ENCODE measurements at regions not wholly inside any gene's neighbourhood (a gene's known extent, or its start where the extent isn't known, plus 50 kb on each side); places are given as distances from the start of the nearest gene placed in this dataset.
"Not testable (repeated sequence)": the region's sequence is repeated elsewhere in the genome, so short reads cannot be mapped to it uniquely, and the experiment has no call there.

DNA sequence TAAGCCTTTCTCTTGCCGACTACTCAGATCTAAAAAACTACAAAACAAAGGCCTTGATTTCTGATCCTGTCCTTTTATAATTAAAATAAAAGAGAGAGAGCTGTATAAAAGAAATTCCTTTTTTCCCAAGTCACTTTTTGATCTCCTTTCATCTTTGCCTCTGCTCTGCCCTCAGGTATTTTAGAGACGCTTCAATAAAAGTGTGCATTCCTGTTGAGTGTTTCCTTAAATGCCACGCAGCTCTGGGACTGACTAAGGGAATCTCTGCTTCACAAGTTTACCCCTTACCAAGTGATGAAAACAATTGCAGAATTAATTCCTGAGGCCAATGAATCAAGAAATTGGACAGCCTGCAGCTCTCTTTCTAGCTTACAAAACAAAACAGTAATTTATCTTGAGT, 1109.8 kb downstream of the TMTC2 start:
- DNase-seq = no peak

DNA sequence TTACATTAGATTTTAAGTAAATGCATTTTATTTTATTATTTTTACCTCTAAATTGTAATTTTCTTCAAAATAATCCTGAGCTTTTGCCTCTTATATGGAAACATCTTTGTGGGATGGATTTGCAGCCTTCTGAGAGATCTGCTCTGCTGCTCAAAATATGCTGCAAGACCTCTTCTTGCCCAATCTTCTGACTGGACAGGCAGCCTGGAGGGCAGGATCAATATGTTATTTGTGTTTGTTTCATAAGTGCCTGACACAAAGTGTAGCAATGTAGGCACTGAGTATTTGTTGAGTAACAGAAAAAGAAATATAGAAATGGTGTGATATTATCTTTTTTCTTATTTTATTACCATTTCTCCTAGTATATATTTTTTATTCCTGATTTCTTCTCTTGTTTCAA, 1106.9 kb downstream of the TMTC2 start:
- DNase-seq = no peak

DNA sequence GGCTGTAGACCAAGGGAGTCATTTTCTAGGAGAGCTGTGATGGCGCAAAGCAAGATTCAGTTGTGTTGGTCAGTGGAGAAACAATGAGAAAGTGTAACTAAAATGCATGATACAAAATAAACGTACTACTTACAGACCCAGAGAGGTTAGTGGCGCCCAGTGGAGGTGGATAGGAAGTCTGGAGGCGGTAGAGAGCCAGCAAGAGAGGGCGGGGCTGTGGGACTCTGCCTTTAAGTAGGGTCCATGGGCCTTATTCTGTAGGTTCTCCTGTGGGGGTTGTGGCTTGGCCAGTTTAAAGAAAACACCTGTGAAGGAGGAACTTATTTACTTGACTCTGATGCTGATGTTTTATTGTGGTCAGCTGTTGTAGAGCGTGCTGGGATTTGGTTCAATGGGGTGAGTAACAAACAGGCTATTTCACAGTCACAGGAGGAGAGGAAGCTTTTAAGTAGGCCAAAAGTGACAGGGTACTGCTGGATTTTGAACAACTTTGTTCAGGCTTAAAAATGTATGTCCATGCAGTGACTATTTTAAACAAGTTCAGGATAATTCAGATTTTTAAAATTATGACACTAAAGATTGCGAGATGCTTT, 1097.7 kb downstream of the TMTC2 start:
- DNase-seq = no peak

DNA sequence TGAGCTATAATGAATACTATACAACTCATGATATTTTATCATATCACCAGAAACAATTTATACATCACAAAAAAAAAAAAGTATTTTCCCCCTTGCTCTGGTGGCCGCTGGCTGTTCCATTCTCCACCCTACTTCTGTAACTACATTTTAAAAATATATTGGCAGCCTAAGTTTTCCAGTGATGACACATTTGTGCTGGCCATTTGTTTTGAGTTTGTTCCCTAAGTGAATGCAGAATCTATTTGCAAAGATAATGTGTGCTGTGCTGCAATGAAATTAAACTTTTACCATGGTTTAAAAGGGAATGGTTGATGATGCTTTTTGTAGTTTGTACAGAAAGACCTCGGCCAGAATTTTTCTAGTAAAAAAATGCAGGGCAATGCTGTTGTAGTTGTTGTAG, 1092.8 kb downstream of the TMTC2 start:
- no peak for DNase-seq

DNA sequence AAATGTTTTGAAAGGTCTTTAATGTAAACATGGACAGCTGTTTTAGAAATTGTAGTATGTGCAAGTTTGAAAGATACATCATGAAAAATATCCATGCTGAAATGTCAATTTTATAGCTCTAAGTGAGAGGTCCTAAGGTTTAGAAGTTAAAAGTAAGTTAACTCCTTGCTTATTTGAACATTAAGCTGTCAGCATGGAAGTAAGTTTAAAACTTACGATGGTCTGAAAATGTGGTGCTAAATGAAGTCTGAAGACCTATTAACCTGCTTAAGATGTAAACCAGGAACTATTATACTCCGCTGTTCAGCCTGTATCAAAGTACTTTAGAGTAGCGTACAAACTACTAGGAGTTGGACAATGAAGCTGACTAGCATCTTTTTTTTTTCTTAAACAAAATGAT, 1082.4 kb downstream of the TMTC2 start:
- DNase-seq = no peak

DNA sequence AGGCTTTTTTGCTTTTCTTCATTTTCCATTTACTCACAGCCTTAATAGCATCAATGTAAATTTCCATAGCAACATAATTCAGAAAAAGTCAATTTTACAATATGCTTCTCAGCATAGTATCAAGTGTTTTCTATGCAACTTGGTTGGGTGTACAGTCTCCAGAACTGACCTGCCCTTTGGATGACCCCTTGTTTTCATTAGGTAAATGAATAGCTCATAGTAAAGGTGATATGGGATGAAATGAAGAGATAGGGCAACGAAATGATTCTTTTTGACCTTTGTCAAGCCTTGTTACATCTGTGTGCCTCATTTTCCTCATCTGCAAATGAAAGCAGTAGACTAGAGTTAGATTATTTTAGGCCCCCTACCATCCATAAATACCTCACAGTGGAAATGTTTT, 1081.0 kb downstream of the TMTC2 start:
- DNase-seq = no peak

DNA sequence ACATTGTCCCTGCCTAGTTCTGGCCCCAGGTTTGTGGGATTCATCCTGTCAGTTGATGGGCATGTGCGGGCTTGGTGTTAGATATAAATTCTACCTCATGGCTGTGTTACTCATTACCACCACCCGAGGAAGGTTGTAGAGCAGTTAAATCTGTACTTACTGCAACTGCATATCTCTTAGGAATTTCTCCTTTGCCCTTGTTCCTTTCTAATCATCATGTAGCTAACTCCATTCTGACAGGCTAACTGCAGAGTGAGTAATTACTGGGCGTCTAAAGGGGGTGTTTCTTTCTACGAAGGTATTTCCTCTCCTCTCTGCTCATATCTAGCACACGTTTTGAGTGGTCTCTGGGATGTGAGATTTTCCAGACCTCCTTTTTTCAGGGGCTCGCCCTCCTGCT, 1076.7 kb downstream of the TMTC2 start:
- DNase-seq = peak; percentile 38

DNA sequence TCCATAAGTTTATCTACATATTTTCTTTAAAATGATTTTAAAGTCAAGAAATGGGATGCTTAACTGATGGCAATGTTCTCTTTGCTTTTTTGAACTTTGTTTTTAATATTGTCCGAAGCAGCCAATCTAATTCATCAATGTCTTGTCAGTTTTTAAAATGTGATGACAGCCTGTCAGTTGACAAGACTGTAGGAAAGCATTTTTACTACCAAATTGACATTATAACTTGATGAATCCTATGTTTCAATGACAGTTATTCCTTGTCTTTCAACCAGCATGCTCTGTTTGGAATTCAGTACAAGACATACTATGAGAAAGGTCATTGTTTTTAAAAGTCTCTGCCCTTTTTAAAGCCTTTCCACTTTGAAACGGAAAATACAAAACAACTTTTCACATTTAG, 1073.2 kb downstream of the TMTC2 start:
- no peak for DNase-seq

DNA sequence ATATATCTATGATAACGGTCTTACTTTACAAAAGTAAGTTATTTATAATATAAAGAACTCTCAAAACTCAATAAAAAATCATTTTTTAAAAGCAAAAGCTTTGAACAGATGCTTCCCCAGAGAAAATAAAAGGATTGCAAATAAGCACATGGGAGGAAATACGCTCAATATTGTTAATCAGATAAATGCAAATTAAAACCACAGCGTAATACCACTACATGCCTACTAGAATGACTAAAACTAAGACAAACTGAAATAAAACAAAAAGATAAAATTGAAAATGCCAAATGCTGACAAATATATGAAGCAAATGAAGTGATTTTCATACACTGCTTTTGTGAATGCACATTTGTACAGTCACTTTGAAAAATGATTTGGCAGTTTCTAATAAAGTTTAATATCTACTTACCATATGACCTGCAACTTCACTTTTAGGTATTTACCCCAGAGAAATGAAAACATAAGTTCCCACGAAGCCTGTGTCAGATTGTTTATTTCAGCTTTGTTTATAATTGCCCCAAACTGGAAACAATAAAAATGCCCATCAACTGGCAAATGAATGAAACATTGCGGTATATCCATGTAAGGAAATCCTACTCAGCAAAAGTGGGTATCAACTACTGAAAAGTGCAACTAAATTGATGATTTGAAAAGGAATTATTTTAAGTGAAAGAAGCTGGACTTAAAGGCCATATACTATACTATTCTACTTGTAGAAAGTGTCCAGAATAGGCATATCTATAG, 1072.4 kb downstream of the TMTC2 start:
- no peak for DNase-seq

DNA sequence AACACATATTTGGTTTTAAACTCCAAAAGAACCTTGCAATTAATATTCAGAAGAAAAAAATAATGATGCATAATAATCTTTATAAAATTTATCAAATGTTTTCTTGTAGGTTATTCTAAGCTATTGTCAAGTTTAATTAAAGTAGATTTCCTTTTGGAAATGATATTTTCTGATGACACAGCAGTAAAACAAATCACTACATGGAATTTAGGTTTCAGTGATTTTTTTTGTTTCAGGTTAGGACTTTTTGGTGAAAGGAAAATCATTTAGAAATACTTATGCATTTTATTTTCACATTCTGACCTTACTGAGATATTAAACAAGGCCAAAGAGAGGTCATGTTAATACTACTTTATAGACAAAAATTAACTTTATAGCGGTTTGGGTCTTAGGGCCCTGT, 1067.2 kb downstream of the TMTC2 start:
- DNase-seq = no peak

DNA sequence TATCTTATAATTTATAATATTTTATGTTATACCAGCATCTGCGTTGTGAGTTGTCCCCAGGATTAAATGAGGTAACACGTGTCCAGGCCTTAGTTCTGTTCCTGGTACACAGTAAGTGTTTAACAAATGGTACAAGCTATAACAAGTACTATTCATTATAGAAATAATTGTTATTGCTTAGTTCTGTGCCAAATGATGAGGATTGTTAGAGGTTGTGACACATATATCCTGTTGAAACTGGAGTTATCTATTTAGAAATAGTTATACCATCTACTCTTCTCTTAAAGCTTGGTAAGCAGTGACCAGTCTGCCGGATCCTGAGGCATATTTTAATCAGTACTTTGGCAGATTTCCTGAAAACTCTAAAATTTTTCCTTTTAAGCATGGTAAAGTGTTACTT, 1066.5 kb downstream of the TMTC2 start:
- DNase-seq = no peak

DNA sequence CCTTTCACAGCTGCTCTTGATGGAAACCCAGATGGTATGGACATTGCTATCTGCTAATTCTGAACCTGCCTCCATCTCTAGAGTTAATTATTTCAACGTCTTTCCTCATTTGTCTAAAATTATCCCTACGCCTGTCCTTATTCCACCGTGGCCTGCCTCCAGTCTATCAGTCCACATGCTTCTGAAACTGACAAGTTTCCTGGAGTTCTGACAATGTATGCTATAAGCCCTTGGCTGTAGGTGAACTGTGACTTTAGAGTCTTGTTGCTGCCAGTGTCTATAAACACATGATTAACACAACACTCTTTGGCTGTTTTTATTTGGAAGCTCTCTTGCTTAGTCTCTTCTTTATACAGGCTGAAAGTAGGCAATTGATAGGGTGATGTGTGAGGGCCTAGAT, 1052.9 kb downstream of the TMTC2 start:
- no peak for DNase-seq

DNA sequence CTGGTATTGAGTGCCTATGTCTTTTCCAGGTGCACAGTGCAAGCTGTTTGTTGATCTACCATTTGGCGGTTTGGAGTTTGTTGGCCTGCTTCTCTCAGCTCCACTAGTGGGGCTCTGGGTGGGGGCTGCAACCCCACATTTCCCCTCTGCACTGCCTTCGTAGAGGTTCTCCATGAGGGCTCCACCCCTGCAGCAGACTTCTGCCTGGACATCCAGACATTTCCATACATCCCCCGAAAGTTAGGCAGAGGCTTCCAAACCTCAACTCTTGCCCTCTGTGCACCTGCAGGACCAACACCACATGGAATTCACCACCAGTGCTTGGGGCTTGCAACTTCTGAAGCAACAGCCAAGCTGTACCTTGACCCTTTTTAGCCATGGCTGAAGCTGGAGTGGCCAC, 1024.1 kb downstream of the TMTC2 start:
- no peak for DNase-seq

DNA sequence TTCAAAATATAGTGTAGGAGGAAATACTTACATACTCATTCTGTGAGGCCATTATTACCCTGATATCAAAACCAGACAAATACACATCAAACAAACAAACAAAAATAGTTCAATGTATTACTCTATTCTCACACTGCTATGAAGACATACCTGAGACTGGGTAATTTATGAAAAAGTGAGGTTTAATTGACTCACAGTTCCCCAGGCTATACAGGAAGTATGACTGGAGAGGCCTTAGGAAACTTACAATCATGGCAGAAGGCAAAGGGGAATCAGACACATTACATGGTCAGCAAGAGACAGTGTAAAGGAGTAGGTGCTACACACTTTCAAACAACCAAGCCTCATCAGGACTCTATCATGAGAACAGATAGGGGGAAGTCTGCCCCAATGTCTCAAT, 1023.2 kb downstream of the TMTC2 start:
- DNase-seq = no peak

DNA sequence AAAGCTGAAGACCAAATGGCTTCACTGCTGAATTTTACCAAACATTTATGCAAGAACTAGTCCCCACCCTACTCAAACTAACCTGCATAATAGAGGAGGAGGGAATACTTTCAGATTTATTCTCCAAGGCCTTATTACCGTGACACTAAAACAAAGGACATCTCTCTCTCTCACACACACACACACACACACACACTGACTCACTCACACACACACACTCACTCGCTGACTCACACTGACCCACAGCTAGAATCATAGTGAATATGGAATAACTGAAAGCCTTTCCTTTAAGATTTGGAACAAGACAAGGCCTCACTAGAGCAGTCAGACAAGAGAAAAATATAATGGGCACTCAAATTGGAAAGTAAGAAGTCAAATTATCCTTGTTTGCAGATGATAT, 1014.1 kb downstream of the TMTC2 start:
- peak; percentile 55 for DNase-seq

DNA sequence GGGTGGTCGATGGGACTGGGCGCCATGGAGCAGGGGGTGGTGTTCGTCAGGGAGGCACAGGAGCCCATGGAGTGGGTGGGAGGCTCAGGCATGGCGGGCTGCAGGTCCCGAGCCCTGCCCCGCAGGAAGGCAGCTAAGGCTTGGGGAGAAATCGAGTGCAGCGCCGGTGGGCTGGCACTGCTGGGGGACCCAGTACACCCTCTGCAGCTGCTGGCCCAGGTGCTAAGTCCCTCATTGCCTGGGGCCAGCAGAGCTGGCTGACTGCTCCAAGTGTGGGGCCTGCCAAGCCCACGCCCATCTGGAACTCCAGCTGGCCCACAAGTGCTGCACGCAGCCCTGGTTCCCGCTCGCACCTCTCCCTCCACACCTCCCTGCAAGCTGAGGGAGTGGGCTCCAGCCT, 1009.6 kb downstream of the TMTC2 start:
- DNase-seq = not testable (repeated sequence)

DNA sequence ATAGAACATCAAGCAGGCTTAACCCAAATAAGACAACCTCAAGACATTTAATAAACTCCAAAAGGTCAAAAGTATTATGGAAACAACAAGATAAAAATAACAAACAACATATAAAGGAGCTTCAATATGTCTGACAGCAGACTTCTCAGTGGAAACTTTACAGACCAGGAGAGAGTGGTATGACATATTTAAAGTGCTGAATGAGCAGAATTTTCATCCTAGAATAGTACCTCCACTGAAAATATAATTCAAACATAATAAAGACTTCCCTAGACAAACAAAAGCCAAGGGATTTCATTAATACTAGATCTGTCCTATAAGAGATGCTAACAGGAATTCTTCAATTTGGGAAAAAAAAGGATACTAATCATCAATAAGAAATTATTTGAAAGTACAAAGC, 1005.0 kb downstream of the TMTC2 start:
- DNase-seq = no peak

DNA sequence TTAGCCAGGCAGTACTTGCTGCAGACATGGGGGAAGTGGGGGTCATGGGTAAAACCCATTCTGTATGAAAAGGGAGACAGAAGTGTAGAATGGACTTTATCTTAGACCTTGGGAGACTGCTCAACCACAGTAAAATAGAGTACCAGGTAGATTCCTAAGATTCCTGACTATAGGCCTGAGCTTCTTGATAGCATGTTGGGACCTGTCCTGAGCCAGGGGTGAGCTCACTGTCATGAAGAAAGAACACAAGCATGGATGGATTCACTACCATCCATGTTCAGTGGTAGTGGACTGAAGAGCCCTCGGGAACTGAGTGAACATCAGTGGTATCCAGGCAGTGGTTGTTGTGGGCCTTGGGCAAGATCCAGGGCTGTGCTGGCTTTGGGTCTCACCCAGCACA, 1003.8 kb downstream of the TMTC2 start:
- no peak for DNase-seq

DNA sequence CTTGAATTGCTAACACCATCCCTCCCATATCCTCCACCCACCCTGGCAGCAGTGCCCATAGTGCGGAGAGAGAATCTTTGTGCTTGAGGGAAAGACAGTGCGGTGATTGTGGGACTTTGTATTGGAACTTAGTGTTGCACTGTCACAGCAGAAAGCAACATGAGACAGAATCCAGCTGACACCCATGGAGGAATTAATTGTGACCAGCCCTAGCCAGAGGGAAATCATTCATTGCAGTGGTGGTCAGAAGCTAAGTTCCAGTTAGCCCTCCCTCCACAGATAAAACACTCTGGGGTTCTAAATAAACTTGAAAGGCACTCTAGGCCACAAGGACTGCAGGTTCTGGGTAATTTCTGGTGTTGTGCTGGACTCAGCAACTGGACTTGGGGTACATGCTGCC, 1002.6 kb downstream of the TMTC2 start:
- DNase-seq = no peak

DNA sequence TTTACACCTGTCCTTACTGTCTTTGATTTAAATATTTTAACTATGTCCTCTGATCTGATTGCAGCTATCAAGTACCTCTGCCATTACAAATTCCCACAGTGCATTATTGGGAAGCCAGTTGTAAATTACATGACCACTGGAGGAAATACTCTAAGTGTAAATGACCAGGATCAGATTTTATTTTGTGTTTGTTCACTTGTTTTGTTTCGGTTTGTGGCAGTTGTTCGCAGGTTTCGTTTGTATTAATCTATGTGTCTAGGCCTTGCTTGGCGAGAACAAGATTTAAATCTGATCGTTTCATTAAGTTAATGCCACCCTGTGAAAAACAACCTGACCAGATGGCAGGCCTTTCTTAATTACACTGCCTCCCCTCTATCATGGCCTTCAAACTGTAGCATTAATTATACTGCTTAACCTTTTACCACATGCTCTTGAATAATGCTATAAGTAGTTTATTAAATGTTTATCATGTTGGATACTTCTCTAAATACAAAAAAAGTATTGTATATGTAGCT, 990.1 kb downstream of the TMTC2 start:
- no peak for DNase-seq

DNA sequence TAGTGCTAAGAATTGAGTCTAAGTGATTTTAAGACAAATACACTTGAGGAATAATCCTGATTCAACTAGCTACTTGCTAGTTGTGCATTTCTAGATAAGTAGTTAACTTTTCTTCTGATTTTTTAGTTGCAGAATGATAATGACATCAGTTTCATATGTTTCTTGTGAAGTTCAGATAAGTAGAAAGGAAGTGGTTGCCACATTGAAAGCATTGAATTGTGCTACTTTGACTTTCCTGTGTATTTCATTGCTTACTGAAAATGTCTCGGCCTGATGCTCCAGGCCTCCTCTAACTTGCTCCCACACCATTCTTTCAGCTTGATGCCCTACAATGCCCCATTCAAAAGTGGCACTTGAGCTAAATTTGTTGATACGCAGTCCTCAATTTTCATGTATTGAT, 980.0 kb downstream of the TMTC2 start:
- no peak for DNase-seq

DNA sequence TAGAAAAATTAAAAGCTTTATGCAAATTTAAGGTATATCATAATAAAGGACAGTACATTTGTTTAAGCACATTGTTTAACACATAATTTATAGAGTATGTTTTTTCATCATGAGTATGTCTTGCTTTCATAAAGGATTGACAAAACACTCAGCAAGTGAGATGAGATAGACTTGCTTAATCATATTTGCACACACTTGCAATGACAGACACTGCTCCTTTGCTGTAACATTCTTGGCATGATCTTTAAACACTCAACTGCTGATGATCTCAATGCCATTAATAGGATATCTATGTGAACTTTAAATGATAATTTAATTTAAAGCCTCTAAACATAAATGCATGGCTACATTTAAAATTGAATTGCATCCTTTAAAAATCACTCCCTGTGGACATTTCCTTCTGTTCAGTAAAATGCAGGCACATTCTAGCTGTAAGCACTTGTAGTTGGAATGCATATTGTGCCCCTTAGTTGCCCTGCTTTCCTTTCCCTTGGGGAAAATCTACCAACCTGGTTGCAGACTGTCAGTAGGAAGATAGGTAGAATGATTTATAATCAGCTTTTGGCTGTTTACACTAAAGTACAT, 979.0 kb downstream of the TMTC2 start:
- DNase-seq = no peak

DNA sequence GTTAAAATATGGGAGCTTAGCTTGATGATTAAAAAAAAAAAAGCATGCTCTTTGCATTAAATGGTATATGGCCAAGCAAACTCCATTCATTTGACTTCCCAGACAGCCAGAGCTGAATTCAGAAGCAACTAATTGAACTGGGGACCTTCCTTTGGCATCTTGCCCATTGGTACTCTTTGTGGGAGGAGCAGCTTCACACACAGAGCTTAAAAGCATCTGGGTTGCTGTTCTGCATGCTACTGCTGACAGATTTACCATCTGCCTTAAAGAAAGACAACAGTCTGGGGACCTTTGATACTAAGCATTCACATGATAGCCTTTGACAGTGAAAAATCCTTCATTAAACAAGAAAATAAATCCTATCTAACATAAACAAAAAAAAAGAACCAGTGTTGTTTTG, 977.9 kb downstream of the TMTC2 start:
- DNase-seq = peak; percentile 2

DNA sequence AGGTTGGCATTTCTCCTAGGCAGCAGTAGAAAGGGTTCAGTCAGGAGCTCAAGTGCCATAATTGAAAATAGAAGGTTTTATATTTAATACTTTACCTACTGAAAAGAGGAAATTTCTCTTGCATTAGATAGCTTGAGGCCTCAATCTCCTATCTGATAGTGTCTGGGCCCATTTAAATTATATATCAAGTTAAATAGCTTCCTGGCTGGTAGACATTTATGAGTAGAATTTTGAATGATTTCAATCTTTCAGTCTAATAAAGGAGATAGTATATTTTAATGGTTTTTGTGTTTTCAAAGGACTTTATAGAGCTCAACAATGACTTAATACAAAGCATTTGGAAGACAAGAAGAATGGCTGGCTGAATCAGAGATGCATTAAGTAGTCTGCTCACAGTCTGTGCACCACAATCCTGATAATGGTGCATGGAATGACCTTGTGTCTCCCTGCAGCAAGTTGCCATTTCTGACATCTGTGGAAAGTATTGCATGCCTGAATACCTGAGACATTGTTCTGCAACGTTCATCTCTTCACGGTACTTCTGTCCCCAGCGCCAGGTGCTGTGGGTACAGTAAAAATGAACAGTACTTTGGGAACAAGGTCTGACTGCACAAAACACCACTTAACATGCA, 974.1 kb downstream of the TMTC2 start:
- DNase-seq = no peak

Data from fibroblast of upper back skin (primary cell).